NCI-H128 (cell line): ENCODE measurements at regions not wholly inside any gene's neighbourhood (a gene's known extent, or its start where the extent isn't known, plus 50 kb on each side); places are given as distances from the start of the nearest gene placed in this dataset.

Experiments used
- DNase-seq: peaks from one replicate; lab custom pipeline; 2025; ENCODE audit not compliant: unreplicated experiment; lab: John Stamatoyannopoulos, UW

- no peak for DNase-seq
Measured at GRCh38 chr12:116455540-116456329, 103.4 kb upstream of the MAP1LC3B2 start.

DNA sequence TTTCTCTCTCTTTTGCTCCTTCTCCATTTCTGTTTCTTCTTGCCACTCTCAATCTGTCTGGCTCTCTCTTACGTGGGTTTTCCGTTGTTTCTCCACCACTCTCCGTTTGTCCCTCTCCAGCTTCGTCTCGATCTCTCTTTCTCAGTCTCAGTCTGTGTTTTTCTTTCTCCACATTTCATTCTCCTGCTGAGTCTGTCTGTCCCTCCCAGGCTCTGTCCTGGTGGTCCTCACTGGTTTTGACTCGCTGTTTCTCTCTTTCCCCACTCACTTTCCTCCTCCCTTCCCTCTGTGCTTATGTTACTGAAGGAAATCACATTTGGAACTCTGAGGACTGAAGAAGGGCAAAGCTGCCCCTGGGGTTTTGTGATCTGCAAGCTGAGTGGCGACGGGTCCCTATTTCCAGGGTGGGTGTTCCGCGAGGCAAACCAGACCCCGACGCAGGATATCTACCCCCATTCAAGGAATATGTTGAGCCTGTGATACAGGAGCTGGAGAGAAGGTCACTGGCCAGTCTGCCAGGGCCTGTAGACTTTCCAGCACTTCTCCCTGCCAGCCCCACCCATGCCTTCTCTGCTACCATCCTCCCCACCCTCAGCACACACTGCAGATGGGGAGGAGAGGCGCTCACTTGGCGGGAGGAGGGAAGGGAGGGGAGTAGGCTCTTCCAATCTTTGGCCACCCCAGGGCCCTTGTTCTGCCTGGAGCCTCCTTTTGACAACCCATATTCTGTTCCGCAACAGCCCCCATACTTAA lies 102.7 kb upstream of the MAP1LC3B2 start:
- no peak for DNase-seq

DNA sequence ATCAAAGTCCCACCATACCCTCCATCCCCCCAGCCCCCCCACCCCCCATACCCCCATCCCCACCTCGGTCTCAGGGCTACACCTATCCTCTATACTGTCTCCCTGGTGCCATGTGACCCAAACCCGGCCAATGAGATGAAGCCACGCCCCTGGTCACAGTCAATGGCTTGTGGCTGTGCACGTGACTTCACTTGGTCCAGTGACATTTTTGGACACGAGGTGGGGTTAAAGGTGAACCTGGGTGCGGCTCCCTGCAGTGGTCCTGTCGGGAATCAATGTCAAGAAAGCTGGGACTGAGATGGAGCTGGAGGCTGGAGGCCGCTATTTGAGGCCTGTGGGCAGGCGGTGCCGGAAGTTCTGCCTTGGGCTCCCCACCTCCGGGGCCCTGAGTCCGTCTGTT lies 100.7 kb upstream of the MAP1LC3B2 start:
- no peak for DNase-seq

DNA sequence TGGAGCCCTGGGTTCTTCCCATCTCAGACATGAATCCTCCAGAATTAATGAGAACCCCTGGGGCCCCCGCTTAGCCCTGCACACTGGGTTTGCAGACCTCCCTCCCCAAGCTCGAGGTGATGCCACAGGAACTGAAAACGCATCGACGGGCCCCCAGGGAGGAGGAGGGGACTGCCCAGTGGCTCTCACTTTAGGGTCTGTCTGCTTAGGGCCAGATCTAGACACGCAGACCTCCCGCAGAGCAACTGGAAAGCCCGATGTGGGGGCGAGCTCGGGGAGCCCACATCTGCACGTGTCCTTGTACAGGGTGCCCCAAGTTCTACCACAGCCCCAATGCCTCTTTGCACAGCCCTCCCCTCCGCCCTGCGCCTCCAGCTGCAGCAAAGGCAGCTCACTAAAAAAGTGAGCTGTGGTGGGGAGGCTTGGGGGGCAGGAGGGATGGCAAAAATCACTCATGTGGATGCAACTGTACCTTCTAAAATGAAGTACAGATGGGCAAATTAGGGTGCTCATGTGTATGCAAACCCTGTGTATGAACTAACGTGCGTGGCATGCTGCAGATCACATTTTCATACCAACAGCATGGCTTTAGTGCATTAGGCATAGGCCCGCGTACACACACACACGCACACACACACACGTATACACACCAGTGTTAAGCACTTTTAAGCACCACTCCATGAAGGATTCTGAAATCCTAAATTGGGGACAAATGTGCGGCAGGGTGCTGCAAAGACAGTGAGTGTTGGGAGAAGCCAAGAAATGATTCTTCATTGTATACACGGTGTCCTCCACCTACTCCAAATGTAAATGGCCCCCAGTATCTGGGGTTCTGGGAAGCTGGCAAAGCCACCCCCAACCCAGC lies 99.9 kb upstream of the MAP1LC3B2 start:
- DNase-seq, result no peak

- DNase-seq, result no peak
Measured at GRCh38 chr12:116459916-116460663, 99.1 kb upstream of the MAP1LC3B2 start.

DNA sequence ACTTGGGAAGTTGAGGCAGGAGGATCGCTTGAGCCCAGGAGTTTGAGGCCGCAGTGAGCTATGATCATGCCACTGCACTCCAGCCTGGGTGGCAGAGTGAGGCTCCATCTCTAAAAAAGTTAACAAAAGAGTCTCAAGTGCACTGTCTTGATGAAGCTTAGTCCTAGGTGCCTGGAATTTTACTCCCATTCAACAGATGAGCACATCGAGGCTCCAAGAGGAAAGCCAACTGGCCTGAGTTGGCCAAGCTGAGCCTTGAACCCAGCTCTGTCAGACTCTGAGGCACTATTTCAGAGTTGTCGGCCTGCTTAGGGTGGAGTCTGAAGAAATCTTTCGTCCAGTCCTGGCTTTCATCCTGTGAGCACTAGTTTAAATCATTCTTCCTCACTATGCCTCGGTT lies 98.1 kb upstream of the MAP1LC3B2 start:
- DNase-seq, result no peak

DNA sequence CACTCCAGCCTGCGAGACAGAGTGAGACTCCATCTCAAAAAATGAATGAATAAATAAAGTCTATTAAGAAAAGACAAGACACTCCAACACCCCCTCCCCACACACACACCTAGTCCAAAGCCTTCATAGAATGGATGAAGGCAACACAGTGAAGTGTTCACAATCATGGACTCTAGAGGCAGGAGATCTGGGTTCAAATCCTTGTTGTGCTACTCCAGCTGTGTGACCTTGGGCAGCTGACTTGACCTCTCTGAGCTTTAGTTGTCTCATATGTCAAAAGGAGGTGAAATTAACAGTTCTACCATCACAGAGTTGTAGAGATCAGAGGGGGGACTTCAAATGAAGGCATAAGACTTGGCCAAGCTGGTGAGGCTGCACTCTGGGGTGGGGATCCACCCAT lies 95.8 kb upstream of the MAP1LC3B2 start:
- no peak for DNase-seq

DNA sequence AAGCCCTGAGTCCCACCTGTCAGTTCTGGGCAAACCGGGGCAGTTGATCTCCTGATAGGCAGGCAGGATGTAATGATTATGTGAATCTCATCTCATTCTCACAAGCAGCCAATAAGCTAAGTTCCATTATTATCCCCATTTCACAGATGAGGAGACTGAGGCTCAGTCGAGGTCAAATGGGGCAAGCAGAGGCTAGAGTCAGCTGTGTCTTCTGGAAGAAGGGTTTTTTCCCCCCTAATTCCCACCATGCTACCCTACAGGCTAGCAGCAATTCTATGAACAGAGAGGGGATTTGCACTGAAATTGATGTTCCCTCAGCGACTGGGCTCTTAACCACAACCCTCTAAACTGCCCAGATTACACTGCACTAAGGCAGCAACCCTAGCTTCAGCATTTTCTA lies 93.8 kb upstream of the MAP1LC3B2 start:
- DNase-seq, result no peak

GRCh38 chr12:116465856-116466255 lies 93.3 kb upstream of the MAP1LC3B2 start:
- no peak for DNase-seq

DNA sequence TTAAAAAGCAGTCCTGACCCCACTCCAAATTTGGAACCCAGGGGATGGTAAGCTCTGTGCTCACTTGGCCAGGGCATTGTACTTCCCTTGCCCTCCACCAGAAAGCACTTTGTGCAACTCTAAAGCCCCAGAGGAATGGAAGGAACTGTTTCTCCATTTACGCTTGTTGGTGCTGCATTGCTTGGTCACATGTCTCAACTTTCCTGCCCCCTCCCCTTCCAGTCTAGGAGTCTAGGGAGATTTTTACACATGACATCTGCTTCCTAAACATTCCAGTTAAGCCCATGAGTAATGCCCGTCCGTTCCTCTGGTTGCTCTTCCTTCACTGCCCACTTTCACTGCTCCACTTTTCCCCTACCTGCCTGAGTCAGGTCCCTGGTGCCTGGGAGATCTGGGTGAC lies 92.6 kb upstream of the MAP1LC3B2 start:
- no peak for DNase-seq

GRCh38 chr12:116469344-116469743 lies 89.8 kb upstream of the MAP1LC3B2 start:
- DNase-seq, result no peak

DNA sequence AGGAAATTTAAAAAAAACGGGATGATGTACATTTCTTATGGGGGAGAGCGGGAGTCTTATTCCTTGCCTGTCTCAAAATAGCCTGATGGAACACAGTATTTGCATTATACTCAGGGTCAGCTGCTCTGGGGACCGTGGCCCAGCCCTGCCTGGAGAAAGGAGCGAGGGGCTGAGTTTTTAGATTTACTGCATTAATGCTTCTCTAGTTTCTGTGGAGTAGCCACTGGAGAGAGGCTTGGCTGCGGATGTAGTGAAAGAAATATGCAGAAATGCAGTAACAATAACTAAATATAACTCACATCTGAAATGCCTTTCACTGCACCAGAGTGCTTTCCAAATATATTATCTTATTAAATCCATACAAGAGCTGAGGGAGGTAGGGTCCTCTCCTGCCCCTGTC lies 87.6 kb upstream of the MAP1LC3B2 start:
- no peak for DNase-seq

GRCh38 chr12:116472193-116472592 lies 87.0 kb upstream of the MAP1LC3B2 start:
- DNase-seq, result no peak

- DNase-seq, result no peak
Measured at GRCh38 chr12:116473416-116473815, 85.8 kb upstream of the MAP1LC3B2 start.

- DNase-seq, result no peak
Measured at GRCh38 chr12:116474331-116474730, 84.8 kb upstream of the MAP1LC3B2 start.

GRCh38 chr12:116474899-116475298 lies 84.3 kb upstream of the MAP1LC3B2 start:
- no peak for DNase-seq

DNA sequence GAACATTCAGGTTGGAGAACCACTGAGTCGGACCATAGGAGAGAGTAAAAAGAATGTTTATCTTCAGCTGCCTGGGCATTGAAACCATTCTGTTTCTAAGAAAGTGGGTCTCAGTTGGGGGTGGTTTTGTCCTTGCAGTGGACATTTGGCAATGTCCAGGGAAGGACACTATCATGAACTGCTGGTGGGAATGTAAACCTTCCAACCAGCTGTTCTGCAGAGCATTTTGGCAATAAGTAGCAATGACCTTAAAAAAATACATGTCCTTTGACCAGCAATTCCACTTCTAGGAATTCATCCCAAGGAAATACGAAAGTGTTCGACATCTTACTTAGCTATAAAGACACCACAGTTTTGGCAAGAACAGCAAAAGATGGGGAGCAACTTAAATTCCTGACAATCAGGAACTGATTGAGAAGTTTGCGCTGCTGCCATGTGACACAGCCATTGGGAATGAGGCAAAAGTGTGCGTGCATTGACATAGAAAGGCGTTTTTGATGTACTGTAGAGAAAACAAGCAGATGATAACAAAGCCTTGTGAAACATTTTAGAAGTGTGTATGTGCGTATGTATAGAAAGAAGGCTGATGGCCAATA lies 82.9 kb upstream of the MAP1LC3B2 start:
- no peak for DNase-seq

DNA sequence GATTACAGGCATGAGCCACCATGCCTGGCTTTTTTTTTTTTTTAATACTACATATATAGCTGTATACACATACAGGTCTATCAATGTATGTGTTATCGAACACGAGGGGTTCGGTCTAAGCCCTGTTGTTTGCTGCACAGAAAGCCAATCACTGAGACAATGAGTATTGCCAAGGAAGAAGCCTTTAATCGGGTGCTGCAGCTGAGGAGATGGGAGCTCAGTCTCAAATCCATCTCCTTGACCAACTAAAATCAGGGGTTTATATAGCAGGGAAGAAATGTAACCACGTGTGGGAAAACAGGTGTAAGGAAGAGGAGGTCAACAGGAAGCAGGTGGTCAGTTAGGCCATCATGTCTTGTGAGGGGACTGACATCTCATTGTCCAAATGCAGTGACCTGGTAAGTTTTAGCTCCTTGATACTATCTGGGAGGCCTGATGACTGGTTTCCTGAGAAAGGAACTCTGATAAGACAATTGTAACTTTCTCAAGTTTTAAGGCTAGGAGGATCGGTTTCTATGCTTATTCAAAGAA lies 80.9 kb upstream of the MAP1LC3B2 start:
- no peak for DNase-seq

DNA sequence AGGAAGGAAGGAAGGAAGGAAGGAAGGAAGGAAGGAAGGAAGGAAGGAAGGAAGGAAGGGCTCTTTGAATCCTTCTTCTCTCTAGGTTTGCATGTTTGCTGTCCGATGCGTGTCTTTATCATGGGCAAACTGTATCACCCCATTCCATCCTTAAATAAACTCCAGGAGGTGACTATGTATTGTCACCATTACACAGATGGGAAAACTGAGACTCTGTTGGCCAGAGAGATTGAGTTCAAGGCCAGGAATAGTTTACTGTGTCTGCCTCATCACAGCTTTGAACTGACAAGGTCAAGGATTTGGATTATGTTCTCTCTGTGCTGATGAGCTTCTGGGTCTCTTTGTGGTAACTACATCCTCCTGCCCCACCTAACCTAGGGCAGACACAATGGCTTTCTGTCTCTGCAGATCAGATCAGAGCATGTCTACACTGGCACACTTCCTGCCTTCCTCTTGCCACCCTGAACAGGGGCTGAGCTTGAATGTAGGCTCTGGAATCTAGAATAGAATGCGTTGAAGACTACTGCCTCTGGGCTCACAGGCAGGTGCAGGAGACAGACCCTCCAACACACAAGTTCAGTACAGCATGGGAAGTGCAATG lies 78.9 kb upstream of the MAP1LC3B2 start:
- no peak for DNase-seq

DNA sequence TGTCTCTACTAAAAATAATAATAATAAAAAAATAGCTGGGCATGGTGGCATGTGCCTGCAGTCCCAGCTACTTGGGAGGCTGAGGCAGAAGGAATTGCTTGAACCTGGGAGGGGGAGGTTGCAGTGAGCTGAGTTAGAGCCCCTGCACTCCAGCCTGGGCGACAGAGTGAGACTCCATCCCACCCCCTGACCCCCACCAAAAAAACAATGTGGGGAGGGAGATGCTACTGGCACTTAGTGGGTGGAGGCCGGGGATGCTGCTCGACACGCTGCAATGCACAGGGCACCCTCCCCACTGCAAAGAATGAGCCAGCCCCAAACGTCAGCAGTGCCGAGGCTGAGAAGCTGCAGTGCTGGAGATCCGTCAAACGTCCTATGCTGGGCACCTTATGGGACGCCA lies 77.5 kb upstream of the MAP1LC3B2 start:
- no peak for DNase-seq
